ELF-1 (cell line): ENCODE measurements at regions not wholly inside any gene's neighbourhood (a gene's known extent, or its start where the extent isn't known, plus 50 kb on each side); places are given as distances from the start of the nearest gene placed in this dataset.
"Not testable (repeated sequence)": the region's sequence is repeated elsewhere in the genome, so short reads cannot be mapped to it uniquely, and the experiment has no call there.

Source experiments
- DNase-seq: peaks from one replicate; pipeline ENCODE4 v3.0.0-alpha.2; 2016; ENCODE audit warnings: low read depth, low spot score

DNA sequence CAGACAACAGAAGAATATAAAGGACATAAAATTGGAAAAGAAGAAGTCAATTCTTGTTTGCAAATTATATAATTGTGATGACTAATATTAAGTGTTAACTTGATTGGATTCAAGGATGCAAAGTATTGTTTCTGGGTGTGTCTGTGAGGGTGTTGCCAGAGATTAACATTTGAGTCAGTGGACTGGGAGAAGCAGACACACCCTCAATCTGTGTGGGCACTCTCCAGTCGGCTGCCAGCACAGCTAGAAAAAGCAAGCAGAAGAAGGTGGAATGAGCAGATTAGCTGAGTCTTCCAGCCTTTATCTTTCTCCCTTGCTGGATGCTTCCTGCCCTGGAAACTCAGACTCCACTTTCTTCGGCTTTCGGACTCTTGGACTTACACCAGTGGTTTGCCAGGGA is 51.7 kb downstream of the UBE2NL start:
- no peak for DNase-seq

DNA sequence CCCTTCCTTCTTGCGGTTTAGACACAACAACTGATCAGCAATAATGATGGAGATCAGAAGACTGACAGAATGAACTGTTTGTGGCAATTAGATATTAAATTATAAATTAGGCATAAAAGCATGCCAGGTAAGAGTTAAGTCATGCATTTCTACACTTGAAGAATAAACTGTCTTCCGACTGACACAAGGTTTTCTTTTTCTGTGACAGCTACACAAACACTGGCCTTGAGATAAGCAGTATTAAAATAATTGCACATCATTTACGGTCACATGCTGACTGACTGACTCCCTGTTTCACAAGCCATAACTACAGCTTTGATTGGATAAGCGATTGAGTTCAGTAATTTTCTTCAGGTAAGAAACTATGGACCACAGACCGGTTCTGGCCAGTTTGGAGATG is 56.2 kb downstream of the UBE2NL start:
- no peak for DNase-seq

GRCh38 chrX:143945171-143945570 is 61.3 kb downstream of the UBE2NL start:
- DNase-seq: no peak

GRCh38 chrX:143964549-143964948 is 80.7 kb downstream of the UBE2NL start:
- DNase-seq: no peak

GRCh38 chrX:143988356-143988755 is 104.5 kb downstream of the UBE2NL start:
- DNase-seq: no peak

- DNase-seq: no peak
Measured at GRCh38 chrX:143994206-143994605, 110.3 kb downstream of the UBE2NL start.

DNA sequence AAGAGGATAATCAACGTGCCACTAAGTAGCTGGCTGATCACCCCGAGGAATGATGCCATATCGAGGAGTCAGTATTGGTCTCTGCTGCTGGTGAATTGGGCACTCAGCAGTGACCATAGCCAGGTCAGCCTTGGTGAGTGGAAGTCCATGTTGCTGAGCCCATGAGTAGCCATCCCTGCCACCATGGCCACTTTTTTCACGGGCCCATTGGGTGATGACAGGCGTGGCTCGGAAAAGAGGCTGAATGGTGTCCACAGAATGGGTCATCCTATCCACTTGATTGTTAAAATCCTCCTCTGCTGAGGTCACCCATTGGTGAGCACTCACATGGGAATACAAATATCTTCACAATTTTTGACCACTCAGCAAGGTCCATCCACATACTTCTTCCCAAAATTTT is 114.4 kb downstream of the UBE2NL start:
- DNase-seq: no peak

GRCh38 chrX:144006811-144007210 is 122.9 kb downstream of the UBE2NL start:
- DNase-seq: no peak

- no peak for DNase-seq
Measured at GRCh38 chrX:144040793-144041192, 156.9 kb downstream of the UBE2NL start.

GRCh38 chrX:144042271-144042670 is 158.4 kb downstream of the UBE2NL start:
- DNase-seq: no peak

DNA sequence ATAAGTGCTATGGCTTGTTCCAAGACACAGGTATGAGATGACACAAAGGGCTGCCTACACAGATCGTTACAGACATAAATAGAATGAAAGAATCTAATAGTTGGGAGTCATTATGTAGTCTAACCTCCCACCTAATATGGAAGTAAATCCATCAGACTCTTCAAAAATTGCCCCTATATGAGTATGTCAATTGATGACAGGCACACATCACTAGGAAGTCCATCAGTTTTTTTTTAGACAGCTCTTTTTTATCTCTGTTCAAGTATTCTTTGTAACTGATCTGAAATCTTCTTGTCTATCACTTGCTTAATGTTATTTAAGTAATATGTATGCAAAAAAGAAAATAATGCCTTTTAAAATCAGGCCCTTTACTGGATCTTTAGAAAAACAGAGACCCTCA is 191.6 kb downstream of the UBE2NL start:
- DNase-seq: no peak

- not testable (repeated sequence) for DNase-seq
Measured at GRCh38 chrX:144082237-144082636, 198.4 kb downstream of the UBE2NL start.

GRCh38 chrX:144089674-144090073 is 205.8 kb downstream of the UBE2NL start:
- DNase-seq: not testable (repeated sequence)

DNA sequence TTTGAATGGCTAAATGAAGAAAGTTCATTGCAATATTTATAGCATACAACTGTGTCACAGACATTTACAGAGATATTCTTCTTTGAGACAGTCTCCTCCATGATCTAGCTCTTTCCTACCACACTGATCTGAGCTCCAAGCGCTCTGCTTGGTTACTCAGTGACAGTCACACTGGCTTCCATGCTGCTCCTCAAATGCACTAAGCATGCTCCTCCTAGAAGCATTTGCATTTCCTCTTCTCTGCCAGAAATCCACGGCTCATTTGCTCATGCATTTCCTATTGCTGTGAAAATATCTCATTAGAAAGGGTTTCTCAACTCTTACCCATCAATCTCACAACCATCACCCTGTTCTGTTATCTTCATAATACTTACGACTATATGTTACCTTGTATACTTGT is 208.2 kb downstream of the UBE2NL start:
- DNase-seq: not testable (repeated sequence)

- DNase-seq: not testable (repeated sequence)
Measured at GRCh38 chrX:144119490-144119889, 235.6 kb downstream of the UBE2NL start.

- not testable (repeated sequence) for DNase-seq
Measured at GRCh38 chrX:144121566-144121965, 237.7 kb downstream of the UBE2NL start.

GRCh38 chrX:144127570-144128169 is 243.8 kb downstream of the UBE2NL start:
- not testable (repeated sequence) for DNase-seq

- DNase-seq: not testable (repeated sequence)
Measured at GRCh38 chrX:144129511-144129910, 245.6 kb downstream of the UBE2NL start.

GRCh38 chrX:144130507-144130906 is 246.6 kb downstream of the UBE2NL start:
- not testable (repeated sequence) for DNase-seq

- not testable (repeated sequence) for DNase-seq
Measured at GRCh38 chrX:144131080-144131479, 247.2 kb downstream of the UBE2NL start.

DNA sequence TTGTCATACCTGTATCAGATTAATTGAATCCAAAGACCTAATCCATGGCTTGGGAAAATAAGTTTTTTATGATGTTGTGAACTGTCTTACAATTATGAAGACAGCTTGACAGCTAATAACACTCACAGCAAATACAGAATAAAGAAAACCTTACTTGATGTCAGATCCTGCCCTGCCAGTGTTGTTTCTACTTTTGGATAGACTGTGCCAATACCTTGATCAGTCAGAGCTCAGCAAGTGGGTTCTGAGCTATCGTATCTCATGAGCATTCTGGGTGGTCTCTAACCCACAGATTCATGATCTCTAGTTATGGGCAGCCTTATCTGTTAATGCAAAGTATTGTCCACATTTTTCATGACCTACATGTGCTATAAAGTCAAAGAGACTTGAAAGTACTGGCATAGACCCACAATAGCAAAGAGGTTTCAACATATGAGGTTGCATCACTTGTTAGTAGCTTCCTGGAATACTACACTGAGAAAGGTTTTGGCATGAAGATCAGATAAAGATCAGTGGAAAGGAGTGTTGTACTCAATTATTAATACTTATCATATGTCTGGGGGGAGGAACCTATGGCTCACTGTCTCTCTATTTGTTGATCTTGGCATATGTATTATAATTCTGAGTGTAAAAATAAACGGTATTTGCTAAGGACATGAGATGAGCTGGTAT is 250.7 kb downstream of the UBE2NL start:
- DNase-seq: not testable (repeated sequence)

- DNase-seq: not testable (repeated sequence)
Measured at GRCh38 chrX:144154474-144154873, 270.6 kb downstream of the UBE2NL start.

DNA sequence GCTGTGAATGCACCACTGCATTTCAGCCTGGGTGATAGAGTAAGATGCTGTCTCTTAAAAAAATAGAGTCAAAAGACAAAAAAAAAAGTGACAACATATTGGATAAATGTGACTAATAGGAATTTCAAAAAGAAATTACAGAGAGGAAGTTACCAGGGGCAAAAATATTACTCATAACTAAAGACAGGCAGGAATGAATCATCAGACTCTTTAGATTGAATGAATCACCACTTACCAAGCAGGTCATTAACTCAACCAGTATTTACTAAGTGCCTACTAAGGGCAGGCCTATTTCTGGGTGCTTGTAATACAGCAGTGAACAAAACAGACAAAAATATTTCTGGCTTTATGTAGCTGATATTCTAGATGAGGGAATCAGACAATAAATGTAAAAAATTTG is 301.3 kb downstream of the UBE2NL start:
- DNase-seq: not testable (repeated sequence)
